Neural cell (in vitro differentiated cells): ENCODE measurements at regions not wholly inside any gene's neighbourhood (a gene's known extent, or its start where the extent isn't known, plus 50 kb on each side); places are given as distances from the start of the nearest gene placed in this dataset.

Source experiments
- H2AFZ ChIP-seq: fragments of 200-600, 300-800 bp; sonication (generic), shearing (Covaris generic); 2 replicates; pipeline ENCODE4 v1.6.0; 2014; ENCODE audit warnings: low read depth, mild to moderate bottlenecking, antibody characterized with exemption, low read length, moderate library complexity
- H3F3A ChIP-seq: fragments of 200-600 bp; shearing (Covaris generic); 2 replicates; pipeline ENCODE4 v1.6.1; 2016; ENCODE audit warnings: mild to moderate bottlenecking, moderate library complexity, mixed read lengths, antibody characterized with exemption, low read length; ENCODE audit not compliant: insufficient read depth, poor library complexity, severe bottlenecking
- H3K27ac ChIP-seq: fragments of 200-600, 300-800 bp; sonication (generic), shearing (Covaris generic); 2 replicates; pipeline ENCODE4 v1.5.1; 2014; ENCODE audit warnings: mild to moderate bottlenecking, low read length, moderate library complexity
- H3K27me3 ChIP-seq: fragments of 300-800, 200-600 bp; sonication (generic), shearing (Covaris generic); 2 replicates; pipeline ENCODE4 v1.6.0; 2014; ENCODE audit warnings: mild to moderate bottlenecking, low read depth, low read length, moderate library complexity; ENCODE audit not compliant: insufficient read depth
- H3K36me3 ChIP-seq: fragments of 300-800, 200-600 bp; sonication (generic), shearing (Covaris generic); 2 replicates; pipeline ENCODE4 v1.5.1; 2014; ENCODE audit warnings: mild to moderate bottlenecking, antibody characterized with exemption, low read length, moderate library complexity; ENCODE audit not compliant: insufficient read depth
- H3K4me2 ChIP-seq: fragments of 300-800, 200-600 bp; sonication (generic), shearing (Covaris generic); 2 replicates; pipeline ENCODE4 v1.6.0; 2014; ENCODE audit warnings: mild to moderate bottlenecking, low read length
- H3K4me3 ChIP-seq: fragments of 300-800, 200-600 bp; sonication (generic), shearing (Covaris generic); 2 replicates; pipeline ENCODE4 v1.5.1; 2014; ENCODE audit warnings: mild to moderate bottlenecking, low read length, moderate library complexity
- H3K79me2 ChIP-seq: fragments of 200-600 bp; shearing (Covaris generic); replicated peaks from 2 replicates; pipeline ENCODE4 v1.6.0; 2014; ENCODE audit warnings: mild to moderate bottlenecking, low read length, moderate library complexity; ENCODE audit not compliant: insufficient read depth
- H3K9ac ChIP-seq: fragments of 300-800, 200-600 bp; sonication (generic), shearing (Covaris generic); 2 replicates; pipeline ENCODE4 v1.6.1; 2016; ENCODE audit warnings: mild to moderate bottlenecking, low read length, mixed read lengths
- H3K9me2 ChIP-seq: fragments of 200-600 bp; shearing (Covaris generic); 2 replicates; pipeline ENCODE4 v1.6.1; 2016; ENCODE audit warnings: mild to moderate bottlenecking, low read length, mixed read lengths; ENCODE audit not compliant: insufficient read depth
- H3K9me3 ChIP-seq: fragments of 200-600, 300-800 bp; sonication (generic), shearing (Covaris generic); 2 replicates; pipeline ENCODE4 v1.6.1; 2016; ENCODE audit warnings: mild to moderate bottlenecking, mixed run types, low read length, moderate library complexity, mixed read lengths
- H4K20me1 ChIP-seq: fragments of 200-600 bp; shearing (Covaris generic); 2 replicates; pipeline ENCODE4 v1.6.1; 2016; ENCODE audit warnings: mild to moderate bottlenecking, mixed run types; ENCODE audit not compliant: insufficient read depth
- EP300 ChIP-seq: fragments of 450-650 bp; conservative IDR thresholded peaks from 2 replicates; pipeline ENCODE4 v1.6.1; 2014; ENCODE audit warnings: antibody characterized with exemption, mild to moderate bottlenecking, moderate library complexity; ENCODE audit not compliant: poor library complexity, severe bottlenecking
- EZH2 ChIP-seq: fragments of 200-600, 300-800 bp; shearing (Covaris generic), sonication (generic); IDR thresholded peaks from 2 replicates; pipeline ENCODE4 v1.6.1; 2014; ENCODE audit warnings: antibody characterized with exemption, low read length, borderline replicate concordance, mild to moderate bottlenecking; ENCODE audit not compliant: insufficient read depth, poor library complexity, severe bottlenecking
- MXI1 ChIP-seq: fragments of 450-650 bp; conservative IDR thresholded peaks from 2 replicates; pipeline ENCODE4 v1.6.1; 2014; ENCODE audit warnings: antibody characterized with exemption, mild to moderate bottlenecking; ENCODE audit not compliant: poor library complexity, severe bottlenecking
- POLR2AphosphoS5 ChIP-seq: IDR thresholded peaks from 2 replicates; pipeline ENCODE4 v1.6.1; 2012
- RAD21 ChIP-seq: fragments of 450-650 bp; conservative IDR thresholded peaks from 2 replicates; pipeline ENCODE4 v1.6.1; 2014; ENCODE audit warnings: antibody characterized with exemption, mild to moderate bottlenecking, moderate library complexity
- SMC3 ChIP-seq: fragments of 450-650 bp; conservative IDR thresholded peaks from 2 replicates; pipeline ENCODE4 v1.6.1; 2014; ENCODE audit warnings: antibody characterized with exemption, mild to moderate bottlenecking, moderate library complexity; ENCODE audit not compliant: poor library complexity
- TAF1 ChIP-seq: IDR thresholded peaks from 2 replicates; pipeline ENCODE4 v1.6.1; 2012; ENCODE audit warnings: low read depth
- TF ChIP-seq, protein P1 (sequence below): IDR thresholded peaks from 2 replicates; pipeline ENCODE4 v1.6.1; 2012; ENCODE audit warnings: borderline replicate concordance
- TF ChIP-seq, protein P2 (sequence below): fragments of 450-650 bp; IDR thresholded peaks from 2 replicates; pipeline ENCODE4 v1.5.1; 2014; ENCODE audit warnings: antibody characterized with exemption, mild to moderate bottlenecking, moderate library complexity; ENCODE audit not compliant: poor library complexity, severe bottlenecking

DNA sequence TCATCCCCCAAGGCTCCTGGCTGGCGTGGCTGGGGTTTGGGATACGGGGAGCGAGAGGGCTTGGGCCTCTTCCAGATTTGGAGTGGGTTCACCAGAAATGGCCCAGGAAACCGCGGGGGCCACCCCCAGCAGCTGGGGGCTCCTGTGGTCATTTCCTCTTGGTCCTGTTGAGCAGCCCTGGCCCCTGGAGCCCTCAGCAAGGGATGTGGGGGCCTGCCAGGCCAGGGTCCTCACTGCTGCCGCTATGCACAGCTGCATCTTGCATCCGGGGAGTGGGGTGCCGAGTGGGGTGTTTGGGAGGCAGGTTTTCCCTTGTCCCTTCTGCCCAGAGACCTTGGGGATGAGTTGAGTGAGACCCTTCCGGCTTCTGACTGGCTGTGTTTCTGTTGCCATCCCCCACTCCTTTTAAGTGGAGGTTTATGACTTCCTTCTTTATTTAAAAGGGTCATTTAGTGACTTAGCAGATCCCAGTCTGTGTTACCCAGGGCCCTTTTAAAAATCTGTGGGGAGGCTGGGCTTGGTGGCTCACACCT is 319.8 kb downstream of the SEC14L1 start:
- H3K27me3 ChIP-seq, result no peaks in the 10 kb centered on the region
- H3K36me3 ChIP-seq, result no peaks in the 10 kb centered on the region
- H3K79me2 ChIP-seq, result peaks cover 64% of the 10 kb centered on the region
- no peaks in the 10 kb centered on the region for H3K9me3 ChIP-seq
- H3F3A ChIP-seq, result no peaks in the 10 kb centered on the region
- no peak overlapping the region for H3K4me3 ChIP-seq
- H2AFZ ChIP-seq, result no peak overlapping the region
- no peaks in the 10 kb centered on the region for H3K9me2 ChIP-seq
- H3K4me2 ChIP-seq, result no peak overlapping the region
- no peaks in the 10 kb centered on the region for H4K20me1 ChIP-seq
- no peak overlapping the region for H3K9ac ChIP-seq
- TF ChIP-seq EZH2 (no peak), TAF1 (no peak), EP300 (no peak), POLR2AphosphoS5 (no peak), RAD21 (no peak), MXI1 (no peak)
- TF ChIP-seq, protein P1, sequence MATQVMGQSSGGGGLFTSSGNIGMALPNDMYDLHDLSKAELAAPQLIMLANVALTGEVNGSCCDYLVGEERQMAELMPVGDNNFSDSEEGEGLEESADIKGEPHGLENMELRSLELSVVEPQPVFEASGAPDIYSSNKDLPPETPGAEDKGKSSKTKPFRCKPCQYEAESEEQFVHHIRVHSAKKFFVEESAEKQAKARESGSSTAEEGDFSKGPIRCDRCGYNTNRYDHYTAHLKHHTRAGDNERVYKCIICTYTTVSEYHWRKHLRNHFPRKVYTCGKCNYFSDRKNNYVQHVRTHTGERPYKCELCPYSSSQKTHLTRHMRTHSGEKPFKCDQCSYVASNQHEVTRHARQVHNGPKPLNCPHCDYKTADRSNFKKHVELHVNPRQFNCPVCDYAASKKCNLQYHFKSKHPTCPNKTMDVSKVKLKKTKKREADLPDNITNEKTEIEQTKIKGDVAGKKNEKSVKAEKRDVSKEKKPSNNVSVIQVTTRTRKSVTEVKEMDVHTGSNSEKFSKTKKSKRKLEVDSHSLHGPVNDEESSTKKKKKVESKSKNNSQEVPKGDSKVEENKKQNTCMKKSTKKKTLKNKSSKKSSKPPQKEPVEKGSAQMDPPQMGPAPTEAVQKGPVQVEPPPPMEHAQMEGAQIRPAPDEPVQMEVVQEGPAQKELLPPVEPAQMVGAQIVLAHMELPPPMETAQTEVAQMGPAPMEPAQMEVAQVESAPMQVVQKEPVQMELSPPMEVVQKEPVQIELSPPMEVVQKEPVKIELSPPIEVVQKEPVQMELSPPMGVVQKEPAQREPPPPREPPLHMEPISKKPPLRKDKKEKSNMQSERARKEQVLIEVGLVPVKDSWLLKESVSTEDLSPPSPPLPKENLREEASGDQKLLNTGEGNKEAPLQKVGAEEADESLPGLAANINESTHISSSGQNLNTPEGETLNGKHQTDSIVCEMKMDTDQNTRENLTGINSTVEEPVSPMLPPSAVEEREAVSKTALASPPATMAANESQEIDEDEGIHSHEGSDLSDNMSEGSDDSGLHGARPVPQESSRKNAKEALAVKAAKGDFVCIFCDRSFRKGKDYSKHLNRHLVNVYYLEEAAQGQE, result no peak
- TF ChIP-seq, protein P2, sequence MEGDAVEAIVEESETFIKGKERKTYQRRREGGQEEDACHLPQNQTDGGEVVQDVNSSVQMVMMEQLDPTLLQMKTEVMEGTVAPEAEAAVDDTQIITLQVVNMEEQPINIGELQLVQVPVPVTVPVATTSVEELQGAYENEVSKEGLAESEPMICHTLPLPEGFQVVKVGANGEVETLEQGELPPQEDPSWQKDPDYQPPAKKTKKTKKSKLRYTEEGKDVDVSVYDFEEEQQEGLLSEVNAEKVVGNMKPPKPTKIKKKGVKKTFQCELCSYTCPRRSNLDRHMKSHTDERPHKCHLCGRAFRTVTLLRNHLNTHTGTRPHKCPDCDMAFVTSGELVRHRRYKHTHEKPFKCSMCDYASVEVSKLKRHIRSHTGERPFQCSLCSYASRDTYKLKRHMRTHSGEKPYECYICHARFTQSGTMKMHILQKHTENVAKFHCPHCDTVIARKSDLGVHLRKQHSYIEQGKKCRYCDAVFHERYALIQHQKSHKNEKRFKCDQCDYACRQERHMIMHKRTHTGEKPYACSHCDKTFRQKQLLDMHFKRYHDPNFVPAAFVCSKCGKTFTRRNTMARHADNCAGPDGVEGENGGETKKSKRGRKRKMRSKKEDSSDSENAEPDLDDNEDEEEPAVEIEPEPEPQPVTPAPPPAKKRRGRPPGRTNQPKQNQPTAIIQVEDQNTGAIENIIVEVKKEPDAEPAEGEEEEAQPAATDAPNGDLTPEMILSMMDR, result no peak
- H3K27ac ChIP-seq, result no peak overlapping the region

DNA sequence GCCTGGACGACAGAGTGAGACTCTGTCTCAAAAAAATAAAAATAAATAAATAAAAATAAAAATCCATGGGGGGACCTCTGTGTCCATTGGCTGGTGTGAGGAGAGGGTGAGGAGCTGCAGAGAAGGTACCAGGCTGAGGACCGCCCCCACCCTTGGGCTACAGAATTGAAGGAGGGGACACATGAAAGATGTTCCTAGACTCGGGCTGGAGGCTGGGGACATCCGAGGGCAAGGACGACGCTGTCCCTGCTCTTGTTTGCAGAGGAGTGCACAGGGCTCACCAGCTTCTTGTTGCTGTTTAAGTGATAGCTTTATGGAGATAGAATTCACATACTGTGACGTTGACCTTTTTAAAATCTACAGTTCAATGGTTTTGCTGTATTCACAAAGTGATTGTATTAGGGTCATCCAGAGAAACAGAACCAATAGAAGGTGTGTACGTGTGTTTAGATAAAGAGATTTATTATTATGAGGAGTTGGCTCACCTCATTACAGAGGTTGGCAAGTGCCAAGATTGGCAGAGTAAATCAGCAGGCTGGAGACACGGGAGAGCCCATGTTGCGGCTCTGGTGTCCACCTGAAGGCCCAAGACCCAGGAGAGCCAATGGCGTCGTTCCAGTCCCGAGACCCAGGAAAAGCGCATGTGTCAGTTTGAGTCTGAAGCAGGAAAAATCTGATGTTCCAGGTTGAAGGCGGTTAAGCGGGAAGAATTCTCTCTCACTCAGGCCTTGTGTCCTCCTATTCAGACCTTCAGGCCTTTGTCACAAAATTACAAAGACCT is 320.7 kb downstream of the SEC14L1 start:
- Histone ChIP-seq H3K9ac (no peak overlapping the region), H3K9me3 (no peaks in the 10 kb centered on the region), H3F3A (no peaks in the 10 kb centered on the region), H2AFZ (no peak overlapping the region), H3K27me3 (no peaks in the 10 kb centered on the region), H3K27ac (no peak overlapping the region), H3K4me3 (no peak overlapping the region), H3K36me3 (no peaks in the 10 kb centered on the region), H4K20me1 (no peaks in the 10 kb centered on the region), H3K79me2 (peaks cover 58% of the 10 kb centered on the region), H3K4me2 (no peak overlapping the region), H3K9me2 (no peaks in the 10 kb centered on the region)
- TF ChIP-seq RAD21 (no peak), POLR2AphosphoS5 (no peak), EZH2 (no peak), SMC3 (no peak)
